GM18867 (cell line): ENCODE measurements at regions not wholly inside any gene's neighbourhood (a gene's known extent, or its start where the extent isn't known, plus 50 kb on each side); places are given as distances from the start of the nearest gene placed in this dataset.

Experiments used
- ATAC-seq: cut with Tn5 transposase; IDR thresholded peaks from one replicate; pipeline ENCODE4 v1.9.1; 2021; ENCODE audit warnings: mild to moderate bottlenecking, moderate library complexity; ENCODE audit not compliant: unreplicated experiment

DNA sequence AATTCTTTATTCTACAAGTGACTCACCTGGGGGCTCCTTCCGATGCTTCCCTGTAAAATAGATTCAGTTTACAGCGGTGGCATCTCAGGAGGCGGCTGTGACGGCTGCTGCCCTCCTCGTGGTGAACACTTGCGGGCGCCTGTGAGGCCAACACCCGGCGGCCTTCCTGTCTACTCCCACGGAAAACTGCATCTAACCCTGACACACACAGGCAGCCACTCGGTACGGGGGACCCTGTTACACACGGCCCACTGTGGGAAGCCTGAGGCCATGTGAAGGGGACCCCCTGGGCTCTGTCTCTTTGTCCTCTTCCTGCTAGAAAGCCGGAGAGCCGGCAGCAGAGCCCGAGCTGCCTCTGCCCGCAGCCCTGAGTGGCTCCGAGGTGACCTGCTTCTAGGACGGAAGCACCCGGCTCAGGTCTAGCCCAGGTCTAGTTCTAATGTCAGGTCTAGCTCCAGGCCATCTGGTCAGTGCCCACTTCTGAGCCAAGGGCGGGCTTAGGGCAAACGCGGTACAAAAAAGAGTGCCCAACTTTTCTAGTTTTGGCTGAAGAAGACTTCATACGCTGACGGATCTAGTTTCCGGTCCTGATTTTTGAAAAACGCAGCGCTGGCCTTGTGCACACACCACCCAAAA, 159.4 kb downstream of the ENGASE start:
- no peak for ATAC-seq

DNA sequence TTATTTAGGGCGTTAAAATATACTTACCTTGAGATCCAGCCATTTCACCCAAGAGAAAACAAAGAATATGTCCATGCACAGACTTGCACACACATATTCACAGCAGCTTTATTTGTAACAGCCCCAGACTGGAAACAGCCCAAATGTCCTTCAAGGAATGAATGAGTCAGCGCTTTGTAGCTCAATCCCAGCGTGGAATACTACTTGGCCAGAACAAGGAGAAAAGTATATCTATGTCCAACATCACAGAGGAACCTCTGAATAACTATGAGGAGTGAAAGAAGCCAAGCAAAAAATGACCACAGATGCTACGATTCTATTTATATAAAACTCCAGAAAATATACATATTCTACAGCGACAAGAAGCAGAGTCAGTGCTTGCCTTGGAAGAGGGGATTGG, 158.3 kb downstream of the ENGASE start:
- ATAC-seq = no peak

DNA sequence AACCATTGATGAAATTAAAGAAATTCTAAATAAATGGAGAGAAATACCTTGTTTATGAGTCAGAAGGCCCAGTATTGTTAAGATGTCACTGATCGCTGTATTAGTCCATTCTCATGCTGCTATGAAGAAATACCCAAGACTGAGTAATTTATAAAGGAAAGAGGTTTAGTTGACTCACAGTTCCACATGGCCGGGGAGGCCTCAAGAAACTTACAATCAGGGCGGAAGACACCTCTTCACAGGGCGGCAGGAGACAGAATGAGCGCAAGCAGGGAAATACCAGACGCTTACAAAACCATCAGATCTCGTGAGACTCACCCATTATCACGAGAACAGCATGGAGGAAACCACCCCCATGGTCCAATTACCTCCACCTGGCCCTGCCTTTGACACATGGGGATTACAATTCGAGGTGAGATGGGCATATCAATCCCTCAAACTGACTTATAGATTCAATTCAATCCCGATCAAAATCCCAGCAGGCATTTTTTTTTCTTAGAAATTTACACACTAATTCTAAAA, 157.2 kb downstream of the ENGASE start:
- no peak for ATAC-seq

GRCh38 chr17:79230576-79230975, 156.0 kb downstream of the ENGASE start:
- no peak for ATAC-seq

GRCh38 chr17:79226037-79226436, 151.4 kb downstream of the ENGASE start:
- no peak for ATAC-seq

GRCh38 chr17:79224903-79225302, 150.3 kb downstream of the ENGASE start:
- no peak for ATAC-seq

GRCh38 chr17:79224476-79224875, 149.9 kb downstream of the ENGASE start:
- ATAC-seq = no peak

GRCh38 chr17:79223953-79224352, 149.3 kb downstream of the ENGASE start:
- ATAC-seq = no peak

GRCh38 chr17:79223471-79223870, 148.8 kb downstream of the ENGASE start:
- ATAC-seq = no peak

DNA sequence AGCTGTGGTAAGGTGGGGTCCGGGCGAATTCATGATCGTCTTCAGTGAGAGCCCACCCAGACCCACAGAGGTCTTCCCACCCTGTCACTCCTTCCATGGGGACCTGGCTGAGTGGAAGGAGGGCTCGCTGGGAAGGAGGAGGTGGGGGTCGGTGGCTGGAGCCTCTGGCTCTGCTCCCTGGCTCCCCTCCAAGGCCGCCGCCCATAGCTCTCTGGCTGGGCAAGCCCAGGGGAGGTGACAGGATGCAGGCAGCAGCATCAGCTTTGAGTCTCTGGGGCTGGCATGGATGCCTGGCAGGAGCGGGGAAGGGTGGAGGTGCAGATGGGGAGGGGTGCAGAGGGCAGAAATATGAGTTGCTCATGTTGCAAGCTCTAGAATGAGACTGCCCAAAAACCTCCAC, 147.0 kb downstream of the ENGASE start:
- ATAC-seq = no peak

GRCh38 chr17:79220713-79221291, 146.2 kb downstream of the ENGASE start:
- ATAC-seq = no peak

DNA sequence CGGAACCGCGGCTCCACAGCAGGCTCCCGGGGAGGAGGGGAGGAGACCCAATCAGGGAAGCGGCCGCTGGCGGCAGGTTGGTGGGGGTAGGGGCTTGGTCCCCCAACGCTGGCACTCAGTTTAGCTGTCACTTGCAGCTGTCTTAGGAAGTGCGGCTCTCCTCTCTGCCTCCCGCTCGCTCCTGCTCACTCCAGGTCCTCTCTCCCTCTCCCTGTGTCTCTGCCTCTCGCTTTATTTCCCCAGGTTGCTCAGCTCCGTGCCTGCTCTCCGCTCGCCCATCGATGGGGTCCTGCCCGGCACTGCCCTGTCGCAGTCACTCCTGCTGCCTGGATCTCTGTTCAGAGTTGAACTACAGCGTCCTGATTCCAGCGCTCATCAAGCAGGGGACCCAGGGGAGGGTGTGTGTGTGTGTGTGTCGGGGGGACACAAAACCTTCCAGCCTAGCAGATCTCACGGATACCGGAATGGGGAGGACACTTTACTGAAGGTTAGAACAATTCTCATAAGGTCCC, 145.6 kb downstream of the ENGASE start:
- no peak for ATAC-seq

DNA sequence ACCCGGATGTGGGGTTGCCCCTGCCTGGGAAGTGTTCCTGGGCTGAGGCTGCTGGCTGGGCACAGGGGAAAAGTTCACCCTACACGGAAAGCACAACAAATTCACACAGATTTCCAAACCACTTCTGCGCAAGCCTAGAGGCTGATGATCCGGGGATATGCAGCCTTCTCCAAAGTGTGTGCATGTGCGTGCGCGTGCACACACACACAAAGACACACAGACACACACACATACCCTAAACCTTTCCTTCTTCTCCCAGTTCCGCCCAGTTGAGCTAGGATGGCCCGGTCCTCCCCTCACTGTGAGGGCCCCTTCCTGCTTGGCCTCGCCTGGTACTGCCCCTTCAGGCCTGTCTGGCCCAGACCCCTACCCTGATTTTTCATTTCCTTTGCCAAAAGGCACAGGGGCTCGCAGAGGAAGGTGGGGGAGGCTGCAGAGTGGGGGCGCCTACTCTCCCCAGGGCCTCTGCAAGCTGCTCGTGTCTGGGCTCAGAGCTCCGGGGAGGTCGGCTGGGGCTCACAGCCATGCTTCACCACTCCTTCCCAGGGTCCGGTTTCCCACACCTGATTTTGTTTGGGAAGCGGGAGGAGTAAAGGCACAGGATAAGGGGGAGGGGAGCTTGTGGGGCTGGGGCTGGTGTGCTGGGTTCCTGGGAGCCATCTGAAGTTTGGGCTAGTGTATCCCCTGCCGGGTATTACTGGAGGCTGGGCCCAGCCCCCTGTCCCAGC, 144.7 kb downstream of the ENGASE start:
- ATAC-seq = no peak

- ATAC-seq = no peak
Measured at GRCh38 chr17:79218825-79219200, 144.2 kb downstream of the ENGASE start.

GRCh38 chr17:79218175-79218824, 143.7 kb downstream of the ENGASE start:
- no peak for ATAC-seq

DNA sequence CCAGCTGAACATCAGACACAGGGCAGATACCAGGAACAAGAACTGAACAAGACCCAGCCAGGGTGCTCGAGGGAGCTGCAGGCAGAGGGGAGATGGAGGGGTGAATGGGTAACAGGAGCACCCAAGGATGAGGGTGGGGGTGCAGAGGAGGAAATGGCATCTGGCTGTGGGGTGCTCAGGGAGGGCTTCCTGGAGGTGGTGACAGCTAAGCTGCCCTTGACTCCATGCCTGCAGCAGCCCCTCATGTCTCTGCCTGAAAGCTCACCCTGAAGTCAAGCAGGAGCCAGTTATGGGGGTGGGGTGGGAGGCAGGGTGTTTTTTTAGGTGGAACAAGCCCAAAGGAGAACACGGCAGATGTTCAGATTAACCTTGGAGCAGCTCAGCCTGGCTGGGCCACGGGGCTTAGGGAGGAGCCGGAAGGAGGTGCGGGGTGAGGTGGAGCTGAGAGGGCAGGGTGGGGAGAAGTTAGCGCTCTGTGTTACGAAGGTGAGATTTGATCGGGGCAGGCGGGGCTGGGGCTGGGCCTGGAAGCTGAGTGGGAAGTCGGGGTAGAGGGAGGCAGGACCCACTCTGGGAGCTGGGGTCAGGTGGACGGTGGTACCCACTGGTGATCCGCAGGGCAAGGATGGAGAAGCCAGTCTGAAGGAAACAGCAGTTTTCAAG, 143.0 kb downstream of the ENGASE start:
- no peak for ATAC-seq

GRCh38 chr17:79216826-79217225, 142.2 kb downstream of the ENGASE start:
- no peak for ATAC-seq

- ATAC-seq = no peak
Measured at GRCh38 chr17:79216391-79216790, 141.8 kb downstream of the ENGASE start.

GRCh38 chr17:79215631-79216030, 141.0 kb downstream of the ENGASE start:
- no peak for ATAC-seq

GRCh38 chr17:79214940-79215604, 140.4 kb downstream of the ENGASE start:
- no peak for ATAC-seq
